ENCODE measurements at regions not wholly inside any gene's neighbourhood (a gene's known extent, or its start where the extent isn't known, plus 50 kb on each side); places are given as distances from the start of the nearest gene placed in this dataset.

DNA sequence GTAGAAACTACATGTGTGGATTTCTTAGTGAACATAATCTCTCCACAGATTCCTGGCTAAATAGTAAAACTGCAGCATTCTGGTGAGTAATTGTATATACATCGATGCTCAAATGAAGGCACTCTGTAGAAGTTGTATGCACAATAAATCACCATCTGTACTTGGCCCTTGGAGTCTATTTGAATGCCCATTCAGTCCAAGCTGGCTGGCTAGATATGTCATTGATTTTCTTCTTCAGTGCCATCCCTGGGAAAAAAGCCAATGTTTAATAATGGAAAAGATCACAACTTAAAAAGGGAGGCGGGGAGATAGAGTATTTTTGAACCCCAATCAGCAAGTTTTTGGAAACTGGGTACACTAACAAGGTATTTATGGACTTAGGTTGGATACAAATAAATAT is 381.0 kb upstream of the TEX13C start:
- no peak overlapping the region for H3K27ac ChIP-seq
- H3K4me3 ChIP-seq, result no peak overlapping the region
- H2AFZ ChIP-seq, result no peak overlapping the region
- H3K4me2 ChIP-seq, result no peak overlapping the region
- no peaks in the 10 kb centered on the region for H3K9me3 ChIP-seq (ENCODE audit: low read depth)
- H3K36me3 ChIP-seq (replicated peaks; ENCODE audit: insufficient read depth, low read depth), result no peaks in the 10 kb centered on the region
- 81% methylated on average over 2 of the region's 2 CpGs for WGBS (ENCODE audit: low lambda C conversion rate, missing lambda C conversion rate)
- no peaks in the 10 kb centered on the region for H3K79me2 ChIP-seq
- H3K4me1 ChIP-seq (ENCODE audit: insufficient read depth), result no peaks in the 10 kb centered on the region
- no peaks in the 10 kb centered on the region for H3K27me3 ChIP-seq
- H3K9me2 ChIP-seq (replicated peaks; ENCODE audit: insufficient read depth), result no peaks in the 10 kb centered on the region
- no peaks in the 10 kb centered on the region for H4K20me1 ChIP-seq (ENCODE audit: insufficient read depth, poor library complexity, severe bottlenecking)
- DNase-seq (ENCODE audit: low spot score), result no peak
- TF ChIP-seq EZH2phosphoT487 (IDR thresholded peaks at IDR 0.05; ENCODE audit: low read depth, severe bottlenecking, unreplicated experiment), result no peak
- no peak for TF ChIP-seq EZH2 (IDR thresholded peaks at IDR 0.05; ENCODE audit: borderline replicate concordance)
- TF ChIP-seq, protein P1, sequence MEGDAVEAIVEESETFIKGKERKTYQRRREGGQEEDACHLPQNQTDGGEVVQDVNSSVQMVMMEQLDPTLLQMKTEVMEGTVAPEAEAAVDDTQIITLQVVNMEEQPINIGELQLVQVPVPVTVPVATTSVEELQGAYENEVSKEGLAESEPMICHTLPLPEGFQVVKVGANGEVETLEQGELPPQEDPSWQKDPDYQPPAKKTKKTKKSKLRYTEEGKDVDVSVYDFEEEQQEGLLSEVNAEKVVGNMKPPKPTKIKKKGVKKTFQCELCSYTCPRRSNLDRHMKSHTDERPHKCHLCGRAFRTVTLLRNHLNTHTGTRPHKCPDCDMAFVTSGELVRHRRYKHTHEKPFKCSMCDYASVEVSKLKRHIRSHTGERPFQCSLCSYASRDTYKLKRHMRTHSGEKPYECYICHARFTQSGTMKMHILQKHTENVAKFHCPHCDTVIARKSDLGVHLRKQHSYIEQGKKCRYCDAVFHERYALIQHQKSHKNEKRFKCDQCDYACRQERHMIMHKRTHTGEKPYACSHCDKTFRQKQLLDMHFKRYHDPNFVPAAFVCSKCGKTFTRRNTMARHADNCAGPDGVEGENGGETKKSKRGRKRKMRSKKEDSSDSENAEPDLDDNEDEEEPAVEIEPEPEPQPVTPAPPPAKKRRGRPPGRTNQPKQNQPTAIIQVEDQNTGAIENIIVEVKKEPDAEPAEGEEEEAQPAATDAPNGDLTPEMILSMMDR (IDR thresholded peaks at IDR 0.05; ENCODE audit: poor library complexity), result no peak

GRCh38 chrX:124940531-124940930 is 379.1 kb upstream of the TEX13C start:
- Histone ChIP-seq H3K4me3 (no peak overlapping the region), H3K4me1 (ENCODE audit: insufficient read depth) (no peaks in the 10 kb centered on the region), H3K79me2 (no peaks in the 10 kb centered on the region), H3K9me2 (replicated peaks; ENCODE audit: insufficient read depth) (no peaks in the 10 kb centered on the region), H3K27me3 (no peaks in the 10 kb centered on the region), H3K27ac (no peak overlapping the region), H3K9me3 (ENCODE audit: low read depth) (no peaks in the 10 kb centered on the region), H4K20me1 (ENCODE audit: insufficient read depth, poor library complexity, severe bottlenecking) (no peaks in the 10 kb centered on the region), H3K36me3 (replicated peaks; ENCODE audit: insufficient read depth, low read depth) (no peaks in the 10 kb centered on the region), H3K4me2 (no peak overlapping the region), H2AFZ (no peak overlapping the region)
- TF ChIP-seq, protein P1 (IDR thresholded peaks at IDR 0.05; ENCODE audit: poor library complexity), result no peak
- no peak for TF ChIP-seq EZH2phosphoT487 (IDR thresholded peaks at IDR 0.05; ENCODE audit: low read depth, severe bottlenecking, unreplicated experiment)
- TF ChIP-seq EZH2 (IDR thresholded peaks at IDR 0.05; ENCODE audit: borderline replicate concordance), result no peak
- no peak for DNase-seq (ENCODE audit: low spot score)
- WGBS (ENCODE audit: low lambda C conversion rate, missing lambda C conversion rate), result 53% methylated on average over 3 of the region's 3 CpGs

DNA sequence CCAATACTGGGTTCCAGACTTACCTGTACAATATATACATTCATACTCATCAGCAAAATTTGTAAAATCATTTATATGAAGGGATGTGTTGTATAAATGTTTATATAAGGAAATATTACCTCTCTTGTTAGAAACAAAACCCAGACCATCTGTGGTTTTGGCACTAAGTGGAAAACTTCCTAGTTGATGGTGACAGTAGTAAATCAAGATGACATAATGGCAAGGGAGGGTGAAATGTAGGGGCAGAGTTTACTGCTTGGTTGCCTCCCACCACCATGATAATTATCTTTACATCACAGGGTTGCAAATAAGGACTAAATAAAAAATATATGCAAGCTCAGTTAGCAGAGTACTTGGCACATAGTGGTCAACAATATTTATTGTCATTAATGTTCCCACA is 365.3 kb upstream of the TEX13C start:
- Histone ChIP-seq H3K9me3 (ENCODE audit: low read depth) (no peaks in the 10 kb centered on the region), H3K79me2 (no peaks in the 10 kb centered on the region)

More for the DNA sequence above, 365.3 kb upstream of the TEX13C start:
- no peak for TF ChIP-seq EZH2 (IDR thresholded peaks at IDR 0.05; ENCODE audit: borderline replicate concordance)
- TF ChIP-seq EZH2phosphoT487 (IDR thresholded peaks at IDR 0.05; ENCODE audit: low read depth, severe bottlenecking, unreplicated experiment), result no peak
- TF ChIP-seq, protein P1 (IDR thresholded peaks at IDR 0.05; ENCODE audit: poor library complexity), result no peak
- Histone ChIP-seq H3K9me2 (replicated peaks; ENCODE audit: insufficient read depth) (no peaks in the 10 kb centered on the region), H2AFZ (no peak overlapping the region), H3K36me3 (replicated peaks; ENCODE audit: insufficient read depth, low read depth) (no peaks in the 10 kb centered on the region), H3K4me2 (no peak overlapping the region), H3K27me3 (no peaks in the 10 kb centered on the region), H3K4me1 (ENCODE audit: insufficient read depth) (no peaks in the 10 kb centered on the region), H3K4me3 (no peak overlapping the region), H4K20me1 (ENCODE audit: insufficient read depth, poor library complexity, severe bottlenecking) (no peaks in the 10 kb centered on the region), H3K27ac (no peak overlapping the region)
- DNase-seq (ENCODE audit: low spot score), result no peak
